Motor neuron (in vitro differentiated cells): ENCODE measurements at regions not wholly inside any gene's neighbourhood (a gene's known extent, or its start where the extent isn't known, plus 50 kb on each side); places are given as distances from the start of the nearest gene placed in this dataset.

ENCODE experiments used
- ATAC-seq, 8 experiments: fragments of 200-7000 bp; cut with Tn5 transposase; replicated peaks in 6 of 8; 2 replicates each; pipeline ENCODE4 v1.8.0; 2021; ENCODE audit warnings: mild to moderate bottlenecking in 8 of 8, moderate library complexity in 8 of 8
- H3K27ac ChIP-seq, 2 donors: fragments of 250-450 bp; sonication (Bioruptor Pico); 2 replicates each; pipeline ENCODE4 v1.9.0; 2021; ENCODE audit warnings: antibody characterized with exemption in 2 of 2, mild to moderate bottlenecking in 2 of 2, moderate library complexity in 1 of 2
- H3K4me1 ChIP-seq, 2 donors: fragments of 250-450 bp; sonication (Bioruptor Pico); replicated peaks in 1 of 2; 2 replicates each; pipeline ENCODE4 v1.6.1; 2021; ENCODE audit warnings: antibody characterized with exemption in 2 of 2, mild to moderate bottlenecking in 2 of 2, moderate library complexity in 1 of 2
- H3K4me3 ChIP-seq, 5 donors: fragments of 250-450 bp; sonication (Bioruptor Pico); 2 replicates each; pipeline ENCODE4 v1.9.0; 2021; ENCODE audit warnings: antibody characterized with exemption in 5 of 5, mild to moderate bottlenecking in 5 of 5, moderate library complexity in 4 of 5
- WGBS, 10 experiments: fragments of 450-650 bp; shearing (Covaris generic); methylation state at CpG; one replicate each; pipeline ENCODE4 v1.0.0; 2022; 5-methylcytosine and 5-hydroxymethylcytosine counted together
- in situ Hi-C, 9 experiments: fragments of 400-800 bp; cut with MboI; loops; one replicate each; pipeline ENCODE4 v1.15.0; 2021; ENCODE audit warnings: low sequenced_read_pairs in 9 of 9, low pct_unique_long_range_greater_than_20kb in 2 of 9; ENCODE audit not compliant: unreplicated experiment in 9 of 9

- H3K4me1 ChIP-seq, result no peaks in the 10 kb centered on the region
- no peak overlapping the region for H3K4me3 ChIP-seq
- no peak overlapping the region for H3K27ac ChIP-seq
- ATAC-seq, result no peak
- in situ Hi-C loops, result no loop called here
- 0 to 98% (median 89%) methylated on average over 1 to 9 of the region's 12 CpGs; no CpG with 5 or more reads in 4 of the 10 experiments for WGBS, 10 experiments
Measured at GRCh38 chr1:192751260-192751659, 57.6 kb upstream of the RGS2 start.

GRCh38 chr1:192756314-192756713 is 52.5 kb upstream of the RGS2 start:
- no peak for ATAC-seq
- no peaks in the 10 kb centered on the region for H3K4me1 ChIP-seq
- no peak overlapping the region for H3K4me3 ChIP-seq
- 0 to 100% (median 78%) methylated on average over 1 to 4 of the region's 4 CpGs; no CpG with 5 or more reads in 1 of the 10 experiments for WGBS, 10 experiments
- no peak overlapping the region for H3K27ac ChIP-seq
- in situ Hi-C loops, result no loop called here

- no peak overlapping the region for H3K4me3 ChIP-seq
- in situ Hi-C loops, result no loop called here
- H3K4me1 ChIP-seq, result no peaks in the 10 kb centered on the region
- no peak overlapping the region for H3K27ac ChIP-seq
- ATAC-seq, result no peak
- WGBS, 10 experiments, result 17 to 75% (median 59%) methylated on average over 1 to 2 of the region's 2 CpGs; no CpG with 5 or more reads in 4 of the 10 experiments
Measured at GRCh38 chr1:192756847-192757246, 52.0 kb upstream of the RGS2 start.

- H3K4me1 ChIP-seq, result no peaks in the 10 kb centered on the region
- H3K4me3 ChIP-seq, result no peak overlapping the region
- ATAC-seq, result no peak
- in situ Hi-C loops, result no loop called here
- 45 to 100% (median 67%) methylated on average over 1 of the region's 1 CpG; no CpG with 5 or more reads in 1 of the 10 experiments for WGBS, 10 experiments
- H3K27ac ChIP-seq, result no peak overlapping the region
Measured at GRCh38 chr1:192758492-192758891, 50.3 kb upstream of the RGS2 start.
